ENCODE measurements at regions not wholly inside any gene's neighbourhood (a gene's known extent, or its start where the extent isn't known, plus 50 kb on each side); places are given as distances from the start of the nearest gene placed in this dataset.

DNA sequence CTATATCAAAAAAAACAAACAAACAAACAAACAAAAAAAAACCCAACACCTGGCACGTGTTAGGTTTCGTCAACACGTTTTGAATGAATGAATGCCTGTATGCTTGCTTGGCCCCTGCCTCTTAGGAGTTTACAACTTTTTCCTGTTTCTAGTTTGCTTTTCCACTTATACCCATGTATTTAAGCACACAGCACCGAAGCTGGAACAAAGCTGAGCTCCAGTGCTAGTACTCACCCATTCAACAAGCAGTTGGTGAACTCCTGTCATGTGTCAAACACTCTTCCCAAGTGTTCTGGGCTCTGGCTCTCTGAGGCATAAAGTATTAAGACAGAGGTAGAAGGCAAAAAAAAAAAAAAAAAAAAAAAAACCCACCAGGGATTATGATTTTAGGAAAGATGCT, 599.3 kb downstream of the BUD13 start:
- H3K36me3 ChIP-seq, result no peaks in the 10 kb centered on the region
- H3K4me3 ChIP-seq, result no peak overlapping the region
- no peaks in the 10 kb centered on the region for H3K9me3 ChIP-seq
- DNase-seq, result no peak
- no peak for TF ChIP-seq POLR2A (IDR thresholded peaks at IDR 0.05)
- TF ChIP-seq CTCF (IDR thresholded peaks at IDR 0.05), result no peak
- no peak overlapping the region for H3K27ac ChIP-seq
- H3K27me3 ChIP-seq, result no peaks in the 10 kb centered on the region
- H3K4me1 ChIP-seq, result no peaks in the 10 kb centered on the region

DNA sequence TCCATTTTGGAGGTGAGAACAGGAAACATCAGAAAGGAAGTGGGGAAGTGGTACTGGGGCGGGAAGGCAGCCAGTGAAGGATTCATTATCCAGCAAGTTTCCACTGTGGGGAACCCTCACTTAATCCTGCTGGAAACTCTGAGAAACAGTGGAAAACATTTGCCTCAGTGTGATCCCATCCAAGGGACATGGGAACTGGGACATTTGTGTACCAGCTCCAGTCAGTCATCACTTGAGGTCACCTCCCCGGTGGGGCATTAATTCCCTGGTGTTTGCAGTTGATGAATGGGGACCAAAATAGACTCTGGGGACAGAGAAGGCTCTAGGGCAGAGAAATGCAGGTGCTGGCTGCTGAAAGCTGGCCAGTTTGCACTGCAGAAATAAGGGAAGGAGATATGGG, 599.9 kb downstream of the BUD13 start:
- TF ChIP-seq CTCF (IDR thresholded peaks at IDR 0.05), result no peak
- no peak for TF ChIP-seq POLR2A (IDR thresholded peaks at IDR 0.05)
- H3K9me3 ChIP-seq, result no peaks in the 10 kb centered on the region
- no peaks in the 10 kb centered on the region for H3K36me3 ChIP-seq
- no peak overlapping the region for H3K4me3 ChIP-seq
- H3K27ac ChIP-seq, result no peak overlapping the region
- no peaks in the 10 kb centered on the region for H3K27me3 ChIP-seq
- no peaks in the 10 kb centered on the region for H3K4me1 ChIP-seq
- DNase-seq, result no peak

DNA sequence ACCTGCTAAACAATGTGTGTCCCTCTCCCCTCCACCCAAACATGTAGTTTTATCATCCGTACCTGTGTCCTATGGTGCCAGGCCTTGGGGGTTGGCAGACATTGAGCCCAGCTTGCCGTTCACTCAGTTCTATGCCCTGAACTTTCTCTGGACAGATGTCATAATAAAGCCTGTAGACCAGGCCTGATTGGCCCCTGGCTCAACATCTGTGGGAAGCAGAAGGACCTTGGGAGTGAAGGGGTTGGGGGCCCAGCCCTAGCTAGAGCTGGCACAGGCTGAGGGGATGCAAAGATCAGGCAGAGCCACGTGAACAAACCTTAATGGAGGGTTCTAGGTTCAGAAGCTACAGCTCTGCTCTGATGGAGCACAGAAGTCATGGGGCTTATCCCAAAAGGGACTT, 600.6 kb downstream of the BUD13 start:
- H3K4me1 ChIP-seq, result no peaks in the 10 kb centered on the region
- H3K4me3 ChIP-seq, result no peak overlapping the region
- no peaks in the 10 kb centered on the region for H3K27me3 ChIP-seq
- H3K27ac ChIP-seq, result no peak overlapping the region
- no peak for DNase-seq
- no peak for TF ChIP-seq CTCF (IDR thresholded peaks at IDR 0.05)
- TF ChIP-seq POLR2A (IDR thresholded peaks at IDR 0.05), result no peak
- H3K9me3 ChIP-seq, result no peaks in the 10 kb centered on the region
- H3K36me3 ChIP-seq, result no peaks in the 10 kb centered on the region

- no peak overlapping the region for H3K4me3 ChIP-seq
- TF ChIP-seq CTCF (IDR thresholded peaks at IDR 0.05), result no peak
- no peak for TF ChIP-seq POLR2A (IDR thresholded peaks at IDR 0.05)
- H3K36me3 ChIP-seq, result no peaks in the 10 kb centered on the region
- no peak overlapping the region for H3K27ac ChIP-seq
- H3K27me3 ChIP-seq, result no peaks in the 10 kb centered on the region
- H3K4me1 ChIP-seq, result no peaks in the 10 kb centered on the region
- no peak for DNase-seq
- no peaks in the 10 kb centered on the region for H3K9me3 ChIP-seq
Measured at GRCh38 chr11:116171271-116172140, 601.3 kb downstream of the BUD13 start.

- no peaks in the 10 kb centered on the region for H3K4me1 ChIP-seq
- TF ChIP-seq CTCF (IDR thresholded peaks at IDR 0.05), result peak in 3 of 6 experiments; percentile 25 to 49 (median 40)
- no peak for TF ChIP-seq POLR2A (IDR thresholded peaks at IDR 0.05)
- no peaks in the 10 kb centered on the region for H3K9me3 ChIP-seq
- H3K27me3 ChIP-seq, result no peaks in the 10 kb centered on the region
- no peaks in the 10 kb centered on the region for H3K36me3 ChIP-seq
- no peak overlapping the region for H3K4me3 ChIP-seq
- no peak for DNase-seq
- no peak overlapping the region for H3K27ac ChIP-seq
Measured at GRCh38 chr11:116170526-116171120, 602.2 kb downstream of the BUD13 start.
